A549 (cell line): ENCODE measurements at regions not wholly inside any gene's neighbourhood (a gene's known extent, or its start where the extent isn't known, plus 50 kb on each side); places are given as distances from the start of the nearest gene placed in this dataset.
"Not testable (repeated sequence)": the region's sequence is repeated elsewhere in the genome, so short reads cannot be mapped to it uniquely, and the experiment has no call there.

Source experiments
- ATAC-seq, 2 experiments: fragments of 200-7000 bp in 1 of 2; fragments of >200 bp in 1 of 2; cut with Nextera tagmentation in 1 of 2; cut with Tn5 transposase in 1 of 2; 3 replicates each; pipeline versions ENCODE4 v1.8.0 to v1.9.1; 2018 to 2020; ENCODE audit warnings: mild to moderate bottlenecking in 1 of 2, moderate library complexity in 1 of 2
- CTCF ChIA-PET: fragments of 300-600 bp; sonication (Branson Sonifier 250); formaldehyde crosslinking; extraction: SDS; loops from one replicate; lab custom pipeline; 2021; ENCODE audit warnings: antibody characterized with exemption, inconsistent platforms; lab: Yijun Ruan, JAX
- POLR2A ChIA-PET: fragments of 350-600 bp; formaldehyde crosslinking; extraction: SDS; loops from one replicate; lab custom pipeline; 2021; ENCODE audit warnings: antibody characterized with exemption, inconsistent platforms; lab: Yijun Ruan, JAX
- DNase-seq, 2 experiments: peaks; one replicate each; pipeline versions ENCODE4 v3.0.0 to v3.0.0-alpha.2; 2011 to 2016; ENCODE audit warnings: low read depth in 1 of 2, low spot score in 1 of 2
- FAIRE-seq: peaks from 2 replicates; lab custom pipeline; 2011; peaks lifted over from hg19 to GRCh38; lab: Jason Lieb, UNC
- H3K27ac ChIP-seq, 2 experiments: fragments of >200 bp; sonication (Bioruptor Twin); formaldehyde crosslinking; 3 replicates each; pipeline ENCODE4 v1.5.1; 2016 to 2017
- H3K4me1 ChIP-seq: fragments of >200 bp; sonication (Bioruptor Twin); formaldehyde crosslinking; 3 replicates; pipeline ENCODE4 v1.6.1; 2016
- H3K4me2 ChIP-seq: fragments of >200 bp; sonication (Bioruptor Twin); formaldehyde crosslinking; 3 replicates; pipeline ENCODE4 v1.6.1; 2016
- H3K4me3 ChIP-seq: fragments of >200 bp; sonication (Bioruptor Twin); formaldehyde crosslinking; 3 replicates; pipeline ENCODE4 v1.5.1; 2016
- H3K9me3 ChIP-seq: fragments of >200 bp; sonication (Bioruptor Twin); formaldehyde crosslinking; 3 replicates; pipeline ENCODE4 v1.6.1; 2016
- BCL3 ChIP-seq: fragments of >200 bp; sonication (Bioruptor Twin); formaldehyde crosslinking; IDR thresholded peaks from 3 replicates; pipeline ENCODE4 v1.6.1; 2016
- CBX2 ChIP-seq: fragments of 200-600 bp; sonication (generic); IDR thresholded peaks from 2 replicates; pipeline ENCODE4 v1.6.1; 2016; ENCODE audit warnings: low read depth, mild to moderate bottlenecking, borderline replicate concordance
- CBX8 ChIP-seq: fragments of 200-600 bp; sonication (generic); IDR thresholded peaks from 2 replicates; pipeline ENCODE4 v1.6.1; 2016
- CEBPB ChIP-seq, 2 experiments: fragments of >200 bp in 1 of 2; sonication (Bioruptor Twin) in 1 of 2; formaldehyde crosslinking in 1 of 2; IDR thresholded peaks; 2 replicates each; pipeline ENCODE4 v1.6.1; 2012 to 2016
- CHD4 ChIP-seq: fragments of 200-600 bp; sonication (generic); IDR thresholded peaks from 2 replicates; pipeline ENCODE4 v1.6.1; 2016; ENCODE audit warnings: antibody characterized with exemption, mild to moderate bottlenecking, borderline replicate concordance
- EHF ChIP-seq: fragments of 250-450 bp; sonication (Bioruptor Pico); IDR thresholded peaks from 2 replicates; pipeline ENCODE4 v1.5.0; 2020; ENCODE audit warnings: mild to moderate bottlenecking
- ESRRA ChIP-seq: fragments of 150-350 bp; IDR thresholded peaks from 2 replicates; pipeline ENCODE4 v1.6.1; 2014; ENCODE audit warnings: mild to moderate bottlenecking, low read length, borderline replicate concordance
- FOSL2 ChIP-seq, 2 experiments: fragments of 450-650 bp in 1 of 2; fragments of >200 bp in 1 of 2; sonication (Bioruptor Twin) in 1 of 2; formaldehyde crosslinking; IDR thresholded peaks; 2 replicates each; pipeline versions ENCODE4 v1.5.0 to v1.6.1; 2016 to 2020; ENCODE audit warnings: mild to moderate bottlenecking in 1 of 2, moderate library complexity in 1 of 2
- HDAC2 ChIP-seq: fragments of 200-600 bp; sonication (generic); IDR thresholded peaks from 2 replicates; pipeline ENCODE4 v1.6.1; 2016
- HOXA7 ChIP-seq: fragments of 250-450 bp; sonication (Bioruptor Pico); IDR thresholded peaks from 2 replicates; pipeline ENCODE4 v1.5.0; 2020; ENCODE audit warnings: mild to moderate bottlenecking, moderate library complexity
- HOXB13 ChIP-seq: fragments of 250-450 bp; sonication (Bioruptor Pico); IDR thresholded peaks from 2 replicates; pipeline ENCODE4 v1.5.0; 2020; ENCODE audit warnings: low read depth, mild to moderate bottlenecking, moderate library complexity
- KDM1A ChIP-seq: fragments of 200-600 bp; sonication (generic); IDR thresholded peaks from 2 replicates; pipeline ENCODE4 v1.6.1; 2016; ENCODE audit warnings: low read depth, mild to moderate bottlenecking
- MAZ ChIP-seq: fragments of 150-350 bp; IDR thresholded peaks from 2 replicates; pipeline ENCODE4 v1.6.1; 2014; ENCODE audit warnings: antibody characterized with exemption, low read depth, low read length, borderline replicate concordance
- MYC ChIP-seq: IDR thresholded peaks from 2 replicates; pipeline ENCODE4 v1.6.1; 2012; ENCODE audit warnings: mild to moderate bottlenecking, inconsistent platforms, low read length, improper control_type of control experiment, borderline replicate concordance
- NPAS2 ChIP-seq: fragments of 250-450 bp; sonication (Bioruptor Pico); IDR thresholded peaks from 2 replicates; pipeline ENCODE4 v1.8.0; 2022; ENCODE audit warnings: mild to moderate bottlenecking, moderate library complexity, borderline replicate concordance
- NR3C1 ChIP-seq: fragments of >200 bp; sonication (Bioruptor Twin); formaldehyde crosslinking; IDR thresholded peaks from 3 replicates; pipeline ENCODE4 v1.6.1; 2017
- PBX3 ChIP-seq: IDR thresholded peaks from 2 replicates; pipeline ENCODE4 v1.6.1; 2012
- PHF8 ChIP-seq: fragments of 200-600 bp; sonication (generic); IDR thresholded peaks from 2 replicates; pipeline ENCODE4 v1.6.1; 2016; ENCODE audit warnings: low read depth, mild to moderate bottlenecking, antibody characterized with exemption, moderate library complexity, borderline replicate concordance
- RARB ChIP-seq: fragments of 250-450 bp; sonication (Bioruptor Pico); IDR thresholded peaks from 2 replicates; pipeline ENCODE4 v1.8.0; 2021; ENCODE audit warnings: mild to moderate bottlenecking, moderate library complexity
- RFX5 ChIP-seq: fragments of 450-650 bp; IDR thresholded peaks from 2 replicates; pipeline ENCODE4 v1.7.1; 2014; ENCODE audit warnings: antibody characterized with exemption, mild to moderate bottlenecking, moderate library complexity
- RNF2 ChIP-seq: fragments of 200-600 bp; sonication (generic); IDR thresholded peaks from 2 replicates; pipeline ENCODE4 v1.6.1; 2016; ENCODE audit warnings: low read depth, mild to moderate bottlenecking, antibody characterized with exemption, moderate library complexity, borderline replicate concordance
- ZFP36 ChIP-seq: fragments of 450-650 bp; IDR thresholded peaks from 2 replicates; pipeline ENCODE4 v1.6.1; 2014; ENCODE audit warnings: borderline replicate concordance; ENCODE audit not compliant: partially characterized antibody
- WGBS: methylation state at CpG from one replicate; pipeline ENCODE4 v1.1.6; 2017; ENCODE audit errors: missing lambda C conversion rate; 5-methylcytosine and 5-hydroxymethylcytosine counted together
- TF ChIP-seq, protein P1 (sequence below): fragments of 200-600 bp; sonication (generic); IDR thresholded peaks from 2 replicates; pipeline ENCODE4 v1.6.1; 2016; ENCODE audit warnings: antibody characterized with exemption, mild to moderate bottlenecking, moderate library complexity
- TF ChIP-seq, protein P2 (sequence below): fragments of 250-450 bp; sonication (Bioruptor Pico); IDR thresholded peaks from 2 replicates; pipeline ENCODE4 v1.5.0; 2020; ENCODE audit warnings: low read depth, mild to moderate bottlenecking, moderate library complexity

DNA sequence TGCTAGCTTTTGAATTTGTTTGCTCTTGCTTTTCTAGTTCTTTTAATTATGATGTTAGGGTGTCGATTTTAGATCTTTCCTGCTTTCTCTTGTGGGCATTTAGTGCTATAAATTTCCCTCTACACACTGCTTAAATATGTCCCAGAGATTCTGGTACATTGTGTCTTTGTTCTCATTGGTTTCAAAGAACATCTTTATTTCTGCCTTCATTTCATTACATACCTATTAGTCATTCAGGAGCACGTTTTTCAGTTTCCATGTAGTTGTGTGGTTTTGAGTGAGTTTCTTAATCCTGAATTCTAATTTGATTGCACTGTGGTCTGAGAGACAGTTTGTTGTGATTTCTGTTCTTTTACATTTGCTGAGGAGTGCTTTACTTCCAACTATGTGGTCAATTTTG lies 51.2 kb upstream of the MB21D2 start:
- H3K4me3 ChIP-seq, POLR2A ChIA-PET, H3K4me1 ChIP-seq, H3K4me2 ChIP-seq, FAIRE-seq, DNase-seq, H3K9me3 ChIP-seq, H3K27ac ChIP-seq, ATAC-seq: not testable (repeated sequence)
- CTCF ChIA-PET, result interaction anchor here (1.8 kb wide), 1 partner anchor 73 kb away, joined by 4 read pairs; no protein-coding TSS in a partner anchor
- WGBS, result 5% methylated on average over 2 of the region's 2 CpGs

DNA sequence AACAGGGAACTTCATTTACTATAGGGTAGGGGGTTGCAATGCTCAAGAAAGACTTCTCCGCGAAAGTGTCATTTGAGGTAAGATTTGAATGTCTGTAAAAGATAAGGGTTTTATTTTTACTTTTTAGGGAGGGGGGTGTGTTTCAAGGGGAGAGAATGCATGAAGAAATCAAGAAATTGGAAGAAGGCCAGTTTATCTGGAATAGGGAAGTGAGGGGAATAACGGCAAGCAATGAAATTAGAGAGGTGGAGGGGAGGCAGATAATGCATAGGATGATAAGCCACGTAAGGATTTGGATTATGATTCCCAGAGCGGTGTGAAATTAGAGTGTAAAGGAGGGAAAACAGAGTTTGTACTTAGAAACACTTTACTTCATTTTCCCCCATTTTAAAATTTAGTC lies 63.0 kb upstream of the MB21D2 start:
- FAIRE-seq (no peak), ATAC-seq (no peak), DNase-seq (no peak)
- Histone ChIP-seq H3K4me1 (no peaks in the 10 kb centered on the region), H3K4me3 (no peak overlapping the region), H3K27ac (no peak overlapping the region), H3K9me3 (0 out of 3 replicates have a peak, but pooled peaks cover 6% of the 10 kb centered on the region), H3K4me2 (no peak overlapping the region)
- ChIA-PET POLR2A (no interaction called here), CTCF (interaction anchor here (0.5 kb wide), 1 partner anchor 144 kb away, joined by 4 read pairs; no protein-coding TSS in a partner anchor)
- TF ChIP-seq PHF8 (no peak), MYC (no peak), FOSL2 (IDR thresholded peaks at IDR 0.05) (no peak), FOSL2 (CRISPR knock-in tag; IDR thresholded peaks at IDR 0.05) (no peak), BCL3 (no peak), HOXA7 (CRISPR knock-in tag) (no peak), HDAC2 (no peak), CHD4 (no peak), RARB (CRISPR knock-in tag) (no peak), RFX5 (no peak), MAZ (no peak), ESRRA (no peak), NR3C1 (no peak), KDM1A (no peak), ZFP36 (no peak)
- TF ChIP-seq, protein P1, sequence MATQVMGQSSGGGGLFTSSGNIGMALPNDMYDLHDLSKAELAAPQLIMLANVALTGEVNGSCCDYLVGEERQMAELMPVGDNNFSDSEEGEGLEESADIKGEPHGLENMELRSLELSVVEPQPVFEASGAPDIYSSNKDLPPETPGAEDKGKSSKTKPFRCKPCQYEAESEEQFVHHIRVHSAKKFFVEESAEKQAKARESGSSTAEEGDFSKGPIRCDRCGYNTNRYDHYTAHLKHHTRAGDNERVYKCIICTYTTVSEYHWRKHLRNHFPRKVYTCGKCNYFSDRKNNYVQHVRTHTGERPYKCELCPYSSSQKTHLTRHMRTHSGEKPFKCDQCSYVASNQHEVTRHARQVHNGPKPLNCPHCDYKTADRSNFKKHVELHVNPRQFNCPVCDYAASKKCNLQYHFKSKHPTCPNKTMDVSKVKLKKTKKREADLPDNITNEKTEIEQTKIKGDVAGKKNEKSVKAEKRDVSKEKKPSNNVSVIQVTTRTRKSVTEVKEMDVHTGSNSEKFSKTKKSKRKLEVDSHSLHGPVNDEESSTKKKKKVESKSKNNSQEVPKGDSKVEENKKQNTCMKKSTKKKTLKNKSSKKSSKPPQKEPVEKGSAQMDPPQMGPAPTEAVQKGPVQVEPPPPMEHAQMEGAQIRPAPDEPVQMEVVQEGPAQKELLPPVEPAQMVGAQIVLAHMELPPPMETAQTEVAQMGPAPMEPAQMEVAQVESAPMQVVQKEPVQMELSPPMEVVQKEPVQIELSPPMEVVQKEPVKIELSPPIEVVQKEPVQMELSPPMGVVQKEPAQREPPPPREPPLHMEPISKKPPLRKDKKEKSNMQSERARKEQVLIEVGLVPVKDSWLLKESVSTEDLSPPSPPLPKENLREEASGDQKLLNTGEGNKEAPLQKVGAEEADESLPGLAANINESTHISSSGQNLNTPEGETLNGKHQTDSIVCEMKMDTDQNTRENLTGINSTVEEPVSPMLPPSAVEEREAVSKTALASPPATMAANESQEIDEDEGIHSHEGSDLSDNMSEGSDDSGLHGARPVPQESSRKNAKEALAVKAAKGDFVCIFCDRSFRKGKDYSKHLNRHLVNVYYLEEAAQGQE, result no peak
- 78% methylated on average over 5 of the region's 5 CpGs for WGBS

DNA sequence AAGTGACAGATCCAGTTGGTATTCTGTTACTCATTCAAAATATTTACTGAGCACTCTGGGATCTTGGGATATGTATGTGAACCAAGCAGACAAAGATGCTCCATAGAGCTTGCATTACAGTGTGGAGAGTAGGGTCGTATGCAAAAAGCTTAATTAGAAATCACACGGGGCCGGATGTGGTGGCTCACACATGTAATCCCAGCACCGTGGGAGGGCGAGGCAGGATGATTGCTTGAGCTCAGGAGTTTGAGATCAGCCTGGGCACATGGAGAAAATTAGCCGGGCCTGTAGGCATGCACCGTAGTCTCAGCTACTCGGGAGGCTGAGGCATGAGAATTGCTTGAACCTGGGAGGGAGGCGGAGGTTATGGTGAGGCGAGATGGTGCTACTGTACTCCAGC lies 68.7 kb upstream of the MB21D2 start:
- no peak overlapping the region for H3K4me2 ChIP-seq
- ATAC-seq (no peak), FAIRE-seq (no peak), DNase-seq (no peak)
- ChIA-PET POLR2A (no interaction called here), CTCF (interaction anchor here (0.8 to 1.2 kb wide), 3 partner anchors 54 to 174 kb away, joined by 3 to 4 read pairs (median 3); no protein-coding TSS in a partner anchor)
- H3K4me3 ChIP-seq, result no peak overlapping the region
- H3K9me3 ChIP-seq, result no peaks in the 10 kb centered on the region
- 82% methylated on average over 10 of the region's 10 CpGs for WGBS
- H3K27ac ChIP-seq, result no peak overlapping the region
- H3K4me1 ChIP-seq, result no peaks in the 10 kb centered on the region
- no peak for TF ChIP-seq PBX3
- TF ChIP-seq NPAS2 (CRISPR knock-in tag), result no peak
- no peak for TF ChIP-seq HOXB13 (CRISPR knock-in tag)
- TF ChIP-seq CEBPB (IDR thresholded peaks at IDR 0.05), result no peak
- TF ChIP-seq RFX5, result no peak
- no peak for TF ChIP-seq RNF2
- TF ChIP-seq CBX2, result no peak
- no peak for TF ChIP-seq ESRRA
- TF ChIP-seq CBX8, result no peak
- TF ChIP-seq, protein P1, result no peak
- no peak for TF ChIP-seq EHF (CRISPR knock-in tag)
- TF ChIP-seq, protein P2, sequence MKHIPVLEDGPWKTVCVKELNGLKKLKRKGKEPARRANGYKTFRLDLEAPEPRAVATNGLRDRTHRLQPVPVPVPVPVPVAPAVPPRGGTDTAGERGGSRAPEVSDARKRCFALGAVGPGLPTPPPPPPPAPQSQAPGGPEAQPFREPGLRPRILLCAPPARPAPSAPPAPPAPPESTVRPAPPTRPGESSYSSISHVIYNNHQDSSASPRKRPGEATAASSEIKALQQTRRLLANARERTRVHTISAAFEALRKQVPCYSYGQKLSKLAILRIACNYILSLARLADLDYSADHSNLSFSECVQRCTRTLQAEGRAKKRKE (CRISPR knock-in tag), result no peak
